H1 (cell line): ENCODE measurements at regions not wholly inside any gene's neighbourhood (a gene's known extent, or its start where the extent isn't known, plus 50 kb on each side); places are given as distances from the start of the nearest gene placed in this dataset.

ENCODE experiments used
- CTCF ChIA-PET: fragments of 300-600 bp; sonication (Branson Sonifier 250); formaldehyde crosslinking; loops from one replicate; lab custom pipeline; 2021; ENCODE audit not compliant: partially characterized antibody; lab: Charles Lee
- POLR2A ChIA-PET: fragments of 300-600 bp; sonication (Branson Sonifier 250); formaldehyde crosslinking; loops from one replicate; lab custom pipeline; 2021; ENCODE audit warnings: inconsistent platforms; ENCODE audit not compliant: partially characterized antibody; lab: Charles Lee
- DNase-seq, 2 experiments: peaks; one replicate each; pipeline versions ENCODE4 v3.0.0 to v3.0.0-alpha.2; 2010 to 2022; ENCODE audit warnings: low spot score in 2 of 2, low read depth in 1 of 2, mixed read lengths in 1 of 2
- FAIRE-seq: peaks from 2 replicates; lab custom pipeline; 2011; peaks lifted over from hg19 to GRCh38; lab: Jason Lieb, UNC
- H2AFZ ChIP-seq: 2 replicates; pipeline ENCODE4 v1.8.1; 2012; ENCODE audit warnings: low read length, inconsistent platforms
- H2AK5ac ChIP-seq: 2 replicates; pipeline ENCODE4 v1.6.1; 2013; ENCODE audit warnings: low read depth, low read length
- H2BK120ac ChIP-seq: replicated peaks from 2 replicates; pipeline ENCODE3; 2013; ENCODE audit warnings: low read depth, low read length, inconsistent platforms
- H2BK12ac ChIP-seq: 2 replicates; pipeline ENCODE4 v1.6.1; 2013; ENCODE audit warnings: low read depth, low read length
- H2BK15ac ChIP-seq: 2 replicates; pipeline ENCODE4 v1.6.1; 2013; ENCODE audit warnings: low read length
- H2BK20ac ChIP-seq: 2 replicates; pipeline ENCODE4 v1.6.1; 2013; ENCODE audit warnings: low read length
- H2BK5ac ChIP-seq: 2 replicates; pipeline ENCODE4 v1.6.1; 2013; ENCODE audit warnings: low read depth, low read length
- H3K14ac ChIP-seq: 2 replicates; pipeline ENCODE4 v1.6.1; 2013; ENCODE audit warnings: inconsistent platforms; ENCODE audit not compliant: insufficient read length
- H3K18ac ChIP-seq: 2 replicates; pipeline ENCODE4 v1.6.1; 2013; ENCODE audit warnings: low read length; ENCODE audit errors: extremely low read depth
- H3K23ac ChIP-seq: 2 replicates; pipeline ENCODE4 v1.6.1; 2013; ENCODE audit warnings: inconsistent platforms; ENCODE audit not compliant: insufficient read length
- H3K23me2 ChIP-seq: 2 replicates; pipeline ENCODE4 v1.6.1; 2013; ENCODE audit warnings: low read depth, low read length
- H3K27ac ChIP-seq: 2 replicates; pipeline ENCODE4 v1.6.1; 2011; ENCODE audit warnings: low read depth, low read length, inconsistent platforms
- H3K27me3 ChIP-seq, 4 experiments: replicated peaks in 1 of 4; 1 replicate in 1 of 4; 2 replicates in 3 of 4; pipeline versions ENCODE4 v1.6.1 to v1.8.1; 2011 to 2013; ENCODE audit warnings: low read length in 3 of 4, mild to moderate bottlenecking in 3 of 4, inconsistent platforms in 2 of 4, mixed read lengths in 2 of 4, moderate library complexity in 1 of 4; ENCODE audit not compliant: control insufficient read depth in 3 of 4, insufficient read depth in 3 of 4; ENCODE audit errors: extremely low read depth in 1 of 4
- H3K36me3 ChIP-seq, 4 experiments: 2 replicates each; pipeline versions ENCODE4 v1.6.1 to v1.8.1; 2011 to 2013; ENCODE audit warnings: mild to moderate bottlenecking in 4 of 4, low read length in 3 of 4, moderate library complexity in 2 of 4, control low read depth in 1 of 4, inconsistent platforms in 1 of 4; ENCODE audit not compliant: insufficient read depth in 4 of 4, control insufficient read depth in 2 of 4
- H3K4ac ChIP-seq: replicated peaks from 2 replicates; pipeline ENCODE3; 2013; ENCODE audit warnings: low read length, low read depth, mixed read lengths, inconsistent platforms; ENCODE audit not compliant: insufficient read length
- H3K4me1 ChIP-seq, 4 experiments: replicated peaks in 1 of 4; 1 replicate in 1 of 4; 2 replicates in 3 of 4; pipeline versions ENCODE4 v1.6.1 to v1.8.1; 2011 to 2013; ENCODE audit warnings: low read length in 3 of 4, inconsistent platforms in 2 of 4, mixed read lengths in 1 of 4; ENCODE audit not compliant: insufficient read depth in 4 of 4, control insufficient read depth in 3 of 4
- H3K4me2 ChIP-seq, 2 experiments: 2 replicates each; pipeline versions ENCODE4 v1.6.1 to v1.8.1; 2011 to 2013; ENCODE audit warnings: low read depth in 2 of 2, low read length in 2 of 2, control low read depth in 1 of 2, inconsistent platforms in 1 of 2, mild to moderate bottlenecking in 1 of 2; ENCODE audit not compliant: insufficient read depth in 1 of 2
- H3K4me3 ChIP-seq, 4 experiments: fragments of 200-600, 300-600 bp in 1 of 4; sonication (generic), shearing (Covaris generic), sonication (Bioruptor Twin) in 1 of 4; 2 replicates each; pipeline versions ENCODE4 v1.5.1 to v1.8.1; 2011 to 2016; ENCODE audit warnings: low read length in 4 of 4, low read depth in 3 of 4, control low read depth in 2 of 4, inconsistent platforms in 2 of 4, mild to moderate bottlenecking in 2 of 4, mixed read lengths in 1 of 4, moderate library complexity in 1 of 4; ENCODE audit not compliant: insufficient read depth in 2 of 4; ENCODE audit errors: extremely low read depth in 1 of 4
- H3K56ac ChIP-seq: replicated peaks from 2 replicates; pipeline ENCODE3; 2013; ENCODE audit warnings: low read depth, mild to moderate bottlenecking, mixed read lengths, low read length, inconsistent platforms; ENCODE audit not compliant: insufficient read length
- H3K79me1 ChIP-seq: 2 replicates; pipeline ENCODE4 v1.6.1; 2013; ENCODE audit warnings: low read depth, low read length, control low read depth
- H3K79me2 ChIP-seq, 2 experiments: 2 replicates each; pipeline versions ENCODE4 v1.6.1 to v1.8.1; 2012 to 2013; ENCODE audit warnings: low read length in 2 of 2, mild to moderate bottlenecking in 2 of 2, inconsistent platforms in 1 of 2; ENCODE audit not compliant: insufficient read depth in 2 of 2, control insufficient read depth in 1 of 2
- H3K9ac ChIP-seq, 4 experiments: replicated peaks in 1 of 4; 1 replicate in 1 of 4; 2 replicates in 3 of 4; pipeline versions ENCODE4 v1.6.1 to v1.8.1; 2011 to 2013; ENCODE audit warnings: low read depth in 3 of 4, low read length in 3 of 4, control low read depth in 2 of 4, mild to moderate bottlenecking in 2 of 4, moderate library complexity in 2 of 4, inconsistent platforms in 1 of 4; ENCODE audit errors: extremely low read depth in 1 of 4
- H3K9me3 ChIP-seq, 2 experiments: 2 replicates each; pipeline versions ENCODE4 v1.6.1 to v1.8.1; 2012 to 2013; ENCODE audit warnings: mild to moderate bottlenecking in 2 of 2, moderate library complexity in 2 of 2, control low read depth in 1 of 2, inconsistent platforms in 1 of 2, low read depth in 1 of 2, low read length in 1 of 2, mixed read lengths in 1 of 2; ENCODE audit not compliant: insufficient read depth in 2 of 2
- H4K20me1 ChIP-seq, 2 experiments: replicated peaks in 1 of 2; 2 replicates each; pipeline versions ENCODE3 to v1.8.1; 2011 to 2013; ENCODE audit warnings: inconsistent platforms in 2 of 2, low read length in 2 of 2, mild to moderate bottlenecking in 1 of 2; ENCODE audit not compliant: insufficient read depth in 2 of 2, control insufficient read depth in 1 of 2
- H4K5ac ChIP-seq: 2 replicates; pipeline ENCODE4 v1.6.1; 2013; ENCODE audit warnings: low read length, low read depth, mixed read lengths, inconsistent platforms; ENCODE audit not compliant: insufficient read length
- H4K8ac ChIP-seq: 2 replicates; pipeline ENCODE4 v1.8.0; 2013; ENCODE audit warnings: mild to moderate bottlenecking, moderate library complexity, low read length, inconsistent platforms; ENCODE audit not compliant: insufficient read depth; ENCODE audit errors: extremely low read depth
- H4K91ac ChIP-seq: replicated peaks from 2 replicates; pipeline ENCODE3; 2013; ENCODE audit warnings: low read length, mixed read lengths, inconsistent platforms; ENCODE audit not compliant: insufficient read length
- RNF2 ChIP-seq: fragments of 200-900, 300-1000 bp; sonication (generic); IDR thresholded peaks from 2 replicates; pipeline ENCODE4 v1.7.1; 2016; ENCODE audit warnings: borderline replicate concordance, low read depth, mild to moderate bottlenecking, antibody characterized with exemption, low read length; ENCODE audit not compliant: poor library complexity, severe bottlenecking; ENCODE audit errors: missing control alignments
- WGBS, 2 experiments: shearing (Covaris generic) in 1 of 2; methylation state at CpG; one replicate each; pipeline versions ENCODE4 v1.1.6 to v1.1.7; 2013 to 2015; ENCODE audit warnings: low lambda C conversion rate in 2 of 2, mixed read lengths in 2 of 2, inconsistent platforms in 1 of 2, low coverage in 1 of 2, missing lambda C conversion rate in 1 of 2; ENCODE audit not compliant: insufficient replicate concordance in 2 of 2, insufficient coverage in 1 of 2, insufficient read length in 1 of 2; ENCODE audit errors: extremely low coverage in 1 of 2, missing lambda C conversion rate in 1 of 2; 5-methylcytosine and 5-hydroxymethylcytosine counted together

- no peaks in the 10 kb centered on the region for H4K20me1 ChIP-seq
- WGBS, 2 experiments, result 41% methylated on average over 3 of the region's 3 CpGs; no CpG with 5 or more reads in 1 of the 2 experiments
Observed at GRCh38 chr1:83787246-83787998, 211.5 kb downstream of the TTLL7 start.

More at GRCh38 chr1:83787246-83787998, 211.5 kb downstream of the TTLL7 start:
- Histone ChIP-seq H3K79me2 (no peaks in the 10 kb centered on the region), H4K91ac (no peak overlapping the region), H3K4me1 (peaks cover 0 to 6% (median 1%) of the 10 kb centered on the region in 4 experiments; a peak in 2 of 7 replicates), H3K79me1 (no peaks in the 10 kb centered on the region), H3K27me3 (no peaks in the 10 kb centered on the region), H3K4ac (no peak overlapping the region), H3K9ac (no peak overlapping the region), H2AFZ (no peak overlapping the region), H2BK5ac (no peak overlapping the region), H3K23ac (no peak overlapping the region), H2BK12ac (no peak overlapping the region), H3K27ac (no peak overlapping the region), H2BK20ac (no peak overlapping the region), H3K4me2 (peak overlapping the region in 1 of 2 experiments; percentile 26; a peak in 1 of 4 replicates), H3K9me3 (peaks cover 3 to 4% of the 10 kb centered on the region in 2 experiments; a peak in 3 of 4 replicates), H2BK15ac (no peak overlapping the region), H4K8ac (no peak overlapping the region), H2BK120ac (no peak overlapping the region), H3K56ac (no peak overlapping the region), H2AK5ac (no peak overlapping the region), H3K36me3 (no peaks in the 10 kb centered on the region), H3K4me3 (0 out of 8 replicates have a peak overlapping the region, but pooled peaks of 2 of the 4 experiments have one; percentile 2 to 25), H3K23me2 (no peaks in the 10 kb centered on the region), H4K5ac (no peak overlapping the region), H3K14ac (no peak overlapping the region), H3K18ac (no peak overlapping the region)
- DNase-seq (no peak), FAIRE-seq (no peak)
- no peak for TF ChIP-seq RNF2
- ChIA-PET POLR2A (no interaction called here), CTCF (no interaction called here)
